GM23338 (cell line): ENCODE measurements at regions not wholly inside any gene's neighbourhood (a gene's known extent, or its start where the extent isn't known, plus 50 kb on each side); places are given as distances from the start of the nearest gene placed in this dataset.

Experiments
- CTCF ChIP-seq, 2 experiments: fragments of 200-600 bp in 1 of 2; sonication (generic) in 1 of 2; conservative IDR thresholded peaks; 2 replicates each; pipeline versions ENCODE4 v1.5.1 to v1.6.1; 2016 to 2017; ENCODE audit warnings: antibody characterized with exemption in 2 of 2, low read depth in 2 of 2, mild to moderate bottlenecking in 2 of 2, moderate library complexity in 1 of 2
- EZH2phosphoT487 ChIP-seq: fragments of 200-600 bp; sonication (generic); IDR thresholded peaks from one replicate; pipeline ENCODE4 v1.8.1; 2018; ENCODE audit warnings: antibody characterized with exemption; ENCODE audit not compliant: unreplicated experiment
- POLR2AphosphoS5 ChIP-seq: IDR thresholded peaks from 2 replicates; pipeline ENCODE4 v1.6.1; 2016; ENCODE audit warnings: antibody characterized with exemption, low read depth
- TF ChIP-seq, protein P1 (sequence below): IDR thresholded peaks from one replicate; pipeline ENCODE4 v1.6.1; 2018; ENCODE audit warnings: antibody characterized with exemption; ENCODE audit not compliant: unreplicated experiment

DNA sequence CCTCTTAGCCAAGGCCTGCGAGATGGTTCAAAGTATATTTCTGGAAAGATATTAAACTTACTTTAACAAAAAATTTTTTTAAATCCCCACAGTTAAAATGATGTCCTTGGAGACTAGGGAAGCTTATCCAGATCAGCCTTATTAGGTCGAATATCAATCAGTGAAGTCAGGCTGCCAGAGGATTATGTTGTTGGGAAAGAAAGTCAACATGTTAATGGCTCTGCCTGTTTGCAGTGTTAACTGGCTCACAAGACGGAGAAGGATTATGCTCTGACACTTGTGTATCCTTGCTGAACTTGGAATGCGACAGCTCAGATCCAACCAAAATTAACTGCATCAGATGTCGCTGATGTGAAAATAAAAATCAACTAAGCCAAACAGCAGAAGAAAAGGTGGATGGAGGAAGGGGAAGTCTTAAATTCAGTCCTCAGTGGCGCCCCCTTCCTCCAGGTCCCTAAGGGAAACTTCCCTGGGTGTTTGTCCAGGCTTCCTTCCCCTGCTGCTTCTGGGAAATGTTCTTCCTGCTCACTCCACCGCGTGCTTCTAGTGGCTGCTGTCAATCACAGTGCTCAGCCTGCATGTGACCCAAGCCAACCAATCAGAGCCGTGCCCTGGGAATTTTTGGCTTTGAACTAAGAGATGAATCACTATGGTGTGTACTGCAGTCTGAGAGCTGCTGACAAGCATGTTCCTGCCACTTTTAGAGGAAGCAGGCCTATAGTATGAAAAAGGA lies 690.4 kb upstream of the NRP1 start:
- TF ChIP-seq POLR2AphosphoS5 (no peak), CTCF (conservative IDR thresholded peaks at IDR 0.05; ENCODE audit: low read depth in 2 of 2) (peak; percentile 59 to 62), EZH2phosphoT487 (no peak)
- TF ChIP-seq, protein P1, sequence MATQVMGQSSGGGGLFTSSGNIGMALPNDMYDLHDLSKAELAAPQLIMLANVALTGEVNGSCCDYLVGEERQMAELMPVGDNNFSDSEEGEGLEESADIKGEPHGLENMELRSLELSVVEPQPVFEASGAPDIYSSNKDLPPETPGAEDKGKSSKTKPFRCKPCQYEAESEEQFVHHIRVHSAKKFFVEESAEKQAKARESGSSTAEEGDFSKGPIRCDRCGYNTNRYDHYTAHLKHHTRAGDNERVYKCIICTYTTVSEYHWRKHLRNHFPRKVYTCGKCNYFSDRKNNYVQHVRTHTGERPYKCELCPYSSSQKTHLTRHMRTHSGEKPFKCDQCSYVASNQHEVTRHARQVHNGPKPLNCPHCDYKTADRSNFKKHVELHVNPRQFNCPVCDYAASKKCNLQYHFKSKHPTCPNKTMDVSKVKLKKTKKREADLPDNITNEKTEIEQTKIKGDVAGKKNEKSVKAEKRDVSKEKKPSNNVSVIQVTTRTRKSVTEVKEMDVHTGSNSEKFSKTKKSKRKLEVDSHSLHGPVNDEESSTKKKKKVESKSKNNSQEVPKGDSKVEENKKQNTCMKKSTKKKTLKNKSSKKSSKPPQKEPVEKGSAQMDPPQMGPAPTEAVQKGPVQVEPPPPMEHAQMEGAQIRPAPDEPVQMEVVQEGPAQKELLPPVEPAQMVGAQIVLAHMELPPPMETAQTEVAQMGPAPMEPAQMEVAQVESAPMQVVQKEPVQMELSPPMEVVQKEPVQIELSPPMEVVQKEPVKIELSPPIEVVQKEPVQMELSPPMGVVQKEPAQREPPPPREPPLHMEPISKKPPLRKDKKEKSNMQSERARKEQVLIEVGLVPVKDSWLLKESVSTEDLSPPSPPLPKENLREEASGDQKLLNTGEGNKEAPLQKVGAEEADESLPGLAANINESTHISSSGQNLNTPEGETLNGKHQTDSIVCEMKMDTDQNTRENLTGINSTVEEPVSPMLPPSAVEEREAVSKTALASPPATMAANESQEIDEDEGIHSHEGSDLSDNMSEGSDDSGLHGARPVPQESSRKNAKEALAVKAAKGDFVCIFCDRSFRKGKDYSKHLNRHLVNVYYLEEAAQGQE: no peak
